HUES48 (cell line): ENCODE measurements at regions not wholly inside any gene's neighbourhood (a gene's known extent, or its start where the extent isn't known, plus 50 kb on each side); places are given as distances from the start of the nearest gene placed in this dataset.
"Not testable (repeated sequence)": the region's sequence is repeated elsewhere in the genome, so short reads cannot be mapped to it uniquely, and the experiment has no call there.

Experiments used
- H3K27ac ChIP-seq: one replicate; pipeline ENCODE4 v1.7.0; 2013; ENCODE audit warnings: low read depth, low read length, inconsistent platforms
- H3K27me3 ChIP-seq: 2 replicates; pipeline ENCODE4 v1.6.1; 2013; ENCODE audit warnings: mild to moderate bottlenecking, low read length; ENCODE audit not compliant: control insufficient read depth, insufficient read depth
- H3K36me3 ChIP-seq: 2 replicates; pipeline ENCODE4 v1.6.1; 2013; ENCODE audit warnings: low read length; ENCODE audit not compliant: control insufficient read depth, insufficient read depth
- H3K4me1 ChIP-seq: 2 replicates; pipeline ENCODE4 v1.6.1; 2013; ENCODE audit warnings: mild to moderate bottlenecking, low read length; ENCODE audit not compliant: control insufficient read depth, insufficient read depth
- H3K4me3 ChIP-seq: 2 replicates; pipeline ENCODE4 v1.5.1; 2013; ENCODE audit warnings: mild to moderate bottlenecking, low read depth, low read length
- H3K9ac ChIP-seq: 2 replicates; pipeline ENCODE4 v1.6.1; 2013; ENCODE audit warnings: mild to moderate bottlenecking, low read depth, low read length, moderate library complexity
- H3K9me3 ChIP-seq: 2 replicates; pipeline ENCODE4 v1.6.1; 2013; ENCODE audit warnings: low read length; ENCODE audit not compliant: control insufficient read depth, insufficient read depth

GRCh38 chr20:28562510-28562898 lies 2695.0 kb upstream of the DEFB115 start:
- Histone ChIP-seq H3K27ac (no peak overlapping the region), H3K27me3 (no peaks in the 10 kb centered on the region), H3K9me3 (peaks cover 66% of the 10 kb centered on the region), H3K9ac (no peak overlapping the region), H3K4me1 (no peaks in the 10 kb centered on the region), H3K4me3 (no peak overlapping the region), H3K36me3 (no peaks in the 10 kb centered on the region)

- H3K9ac ChIP-seq, H3K27me3 ChIP-seq, H3K4me3 ChIP-seq, H3K27ac ChIP-seq, H3K36me3 ChIP-seq, H3K4me1 ChIP-seq: not testable (repeated sequence)
- H3K9me3 ChIP-seq, result peaks cover 61% of the 10 kb centered on the region
Measured at GRCh38 chr20:28562899-28563521, 2694.5 kb upstream of the DEFB115 start.

DNA sequence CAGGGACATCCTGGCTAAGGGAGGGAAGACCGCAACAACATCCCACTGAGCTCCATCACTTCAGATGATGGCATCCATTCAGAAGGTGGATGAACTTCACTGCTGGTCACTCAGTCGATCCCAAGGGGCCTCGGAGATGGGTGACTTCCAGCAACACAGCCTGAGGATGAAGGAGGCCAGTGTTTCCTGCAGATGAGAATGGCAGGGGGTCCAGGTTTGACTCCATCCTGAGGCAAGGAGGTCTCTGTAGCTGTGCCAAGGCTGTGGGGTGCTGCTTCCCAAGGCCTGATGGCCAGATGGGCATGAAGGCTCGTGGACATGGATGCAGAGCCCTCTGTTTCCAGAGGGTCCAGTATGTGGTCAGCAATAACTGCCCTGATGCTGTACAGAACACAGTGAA lies 2693.4 kb upstream of the DEFB115 start:
- H3K27ac ChIP-seq, H3K4me3 ChIP-seq, H3K27me3 ChIP-seq, H3K4me1 ChIP-seq, H3K36me3 ChIP-seq, H3K9ac ChIP-seq: not testable (repeated sequence)
- H3K9me3 ChIP-seq, result peaks cover 53% of the 10 kb centered on the region

DNA sequence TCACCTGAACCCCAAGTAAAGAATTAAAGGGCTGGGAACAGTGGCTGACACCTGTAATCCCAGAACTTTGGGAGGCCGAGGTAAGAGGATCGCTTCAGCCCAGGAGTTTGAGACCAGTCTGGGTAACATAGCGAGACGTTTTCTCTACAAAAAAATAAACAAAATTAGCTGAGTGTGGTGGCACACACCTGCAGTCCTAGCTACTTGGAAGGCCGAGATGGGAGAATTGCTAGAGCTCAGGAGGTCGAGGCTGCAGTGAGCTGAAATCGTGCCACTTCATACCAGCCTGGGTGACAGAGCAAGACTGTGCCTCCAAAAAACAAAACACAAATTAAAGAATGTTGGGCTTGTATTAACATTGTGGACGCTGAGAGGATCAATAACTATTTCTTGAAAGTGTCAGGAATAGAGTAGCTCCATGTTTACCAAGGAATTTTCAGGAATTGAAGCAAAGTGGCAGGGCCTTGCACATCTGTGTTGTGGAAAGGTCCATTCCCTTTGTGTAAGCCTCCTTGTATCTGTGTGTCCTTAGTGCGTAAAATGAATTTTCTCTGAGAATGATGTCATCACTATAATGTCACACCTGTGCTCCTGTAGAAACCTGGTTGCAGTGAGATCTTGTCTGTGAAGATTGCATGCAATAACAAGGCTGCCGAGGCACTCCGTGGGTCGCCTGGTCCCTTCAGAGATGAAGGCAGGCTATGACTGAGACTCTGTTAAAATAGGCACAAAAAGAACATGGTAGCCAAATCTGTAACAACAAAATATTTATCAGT lies 2692.6 kb upstream of the DEFB115 start:
- H3K9ac ChIP-seq, H3K36me3 ChIP-seq, H3K4me1 ChIP-seq, H3K27ac ChIP-seq, H3K27me3 ChIP-seq: not testable (repeated sequence)
- H3K4me3 ChIP-seq, result 0 out of 2 replicates have a peak overlapping the region, but pooled peaks have one; percentile 29
- H3K9me3 ChIP-seq, result peaks cover 45% of the 10 kb centered on the region

DNA sequence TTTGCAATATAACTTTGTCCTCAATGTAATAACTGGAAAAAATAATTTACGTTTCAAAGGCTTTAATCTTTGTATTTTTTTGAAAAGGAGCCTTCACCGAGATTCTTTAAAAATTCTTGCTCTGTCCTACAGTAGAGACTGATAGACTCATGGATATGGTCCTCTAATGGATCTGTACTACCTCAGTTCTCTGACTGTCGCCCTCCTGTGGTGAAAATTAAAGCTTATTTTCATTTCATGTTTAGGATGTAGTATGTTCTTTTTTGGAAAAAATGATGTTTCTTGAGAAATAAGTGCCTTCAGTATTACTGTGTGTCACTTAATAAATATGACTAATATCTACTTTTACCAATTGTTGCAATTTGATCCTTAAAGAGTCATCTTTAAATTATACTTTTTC lies 2681.5 kb upstream of the DEFB115 start:
- not testable (repeated sequence) for H3K9me3 ChIP-seq, H3K27me3 ChIP-seq, H3K9ac ChIP-seq, H3K4me3 ChIP-seq, H3K27ac ChIP-seq, H3K4me1 ChIP-seq, H3K36me3 ChIP-seq

- not testable (repeated sequence) for H3K9me3 ChIP-seq, H3K4me1 ChIP-seq, H3K9ac ChIP-seq, H3K27ac ChIP-seq, H3K4me3 ChIP-seq, H3K36me3 ChIP-seq, H3K27me3 ChIP-seq
Measured at GRCh38 chr20:28591680-28592079, 2665.8 kb upstream of the DEFB115 start.

DNA sequence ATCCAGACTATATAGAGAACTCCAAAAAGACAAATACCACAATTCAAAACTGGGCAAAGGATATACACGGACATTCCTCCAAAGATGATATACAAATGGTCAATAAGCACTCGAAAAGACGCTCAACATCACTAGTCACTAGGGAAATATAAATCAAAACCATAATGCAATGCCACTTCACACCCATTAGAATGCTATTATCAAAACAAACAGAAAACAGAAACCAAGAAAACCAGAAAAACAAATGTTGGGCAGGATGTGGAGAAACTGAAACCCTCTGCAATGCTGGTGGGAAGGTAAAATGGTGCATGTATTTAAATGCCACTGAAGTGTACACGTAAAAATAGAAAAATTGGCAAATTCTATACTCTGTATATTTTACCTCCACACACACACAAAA lies 2664.1 kb upstream of the DEFB115 start:
- not testable (repeated sequence) for H3K4me1 ChIP-seq, H3K27me3 ChIP-seq, H3K9me3 ChIP-seq, H3K36me3 ChIP-seq, H3K9ac ChIP-seq, H3K27ac ChIP-seq, H3K4me3 ChIP-seq

GRCh38 chr20:28594476-28594875 lies 2663.0 kb upstream of the DEFB115 start:
- H3K27ac ChIP-seq, H3K9me3 ChIP-seq: not testable (repeated sequence)

GRCh38 chr20:28602006-28602402 lies 2655.5 kb upstream of the DEFB115 start:
- Histone ChIP-seq H3K4me3 (peak overlapping the region; percentile 83), H3K9ac (peak overlapping the region; percentile 66; the same call in 1 of the 2 replicates)

More at GRCh38 chr20:28594476-28594875, 2663.0 kb upstream of the DEFB115 start:
- H3K9ac ChIP-seq, H3K4me1 ChIP-seq, H3K36me3 ChIP-seq, H3K27me3 ChIP-seq, H3K4me3 ChIP-seq: not testable (repeated sequence)

GRCh38 chr20:28602403-28603217 lies 2654.9 kb upstream of the DEFB115 start:
- Histone ChIP-seq H3K4me3 (peak overlapping the region; percentile 83), H3K9ac (peak overlapping the region; percentile 66), H3K27ac (peak overlapping the region; percentile 27)
- H3K27me3 ChIP-seq, H3K36me3 ChIP-seq, H3K9me3 ChIP-seq, H3K4me1 ChIP-seq: not testable (repeated sequence)

More at GRCh38 chr20:28602006-28602402, 2655.5 kb upstream of the DEFB115 start:
- H3K9me3 ChIP-seq, H3K27ac ChIP-seq, H3K4me1 ChIP-seq, H3K36me3 ChIP-seq, H3K27me3 ChIP-seq: not testable (repeated sequence)

- H3K4me3 ChIP-seq, result peak overlapping the region; percentile 83; the same call in 1 of the 2 replicates
- not testable (repeated sequence) for H3K9me3 ChIP-seq, H3K36me3 ChIP-seq, H3K27me3 ChIP-seq, H3K4me1 ChIP-seq, H3K27ac ChIP-seq, H3K9ac ChIP-seq
Measured at GRCh38 chr20:28603218-28603577, 2654.3 kb upstream of the DEFB115 start.
